ENCODE measurements at regions not wholly inside any gene's neighbourhood (a gene's known extent, or its start where the extent isn't known, plus 50 kb on each side); places are given as distances from the start of the nearest gene placed in this dataset.

DNA sequence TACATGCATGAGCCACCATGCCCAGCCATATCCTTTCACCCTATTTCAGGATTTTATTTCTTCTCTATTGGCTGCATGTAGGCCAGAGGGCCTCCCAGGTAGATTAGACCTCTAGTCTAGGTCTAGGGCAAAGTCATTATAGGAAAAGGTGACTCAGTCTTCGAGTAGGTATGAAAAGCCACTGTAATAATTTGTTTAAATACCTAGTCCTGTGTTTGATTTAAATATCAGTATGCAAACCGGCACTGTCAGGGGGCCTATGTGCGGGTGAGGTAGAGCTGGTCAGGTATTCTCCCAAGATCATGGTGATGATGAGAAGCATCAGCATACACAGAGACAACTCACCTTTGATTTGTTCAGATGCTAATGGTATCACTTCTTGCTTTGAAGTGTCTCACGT lies 101.4 kb upstream of the UMPS start:
- no TSS peak for BruUV-seq (replicated peaks)
- H3K4me3 ChIP-seq (replicated peaks in 1 of 3; ENCODE audit: insufficient read depth in 1 of 3, low read depth in 2 of 3, low read length in 3 of 3), result no peak overlapping the region
- no peak for DNase-seq (ENCODE audit: low spot score)
- FAIRE-seq, result no peak
- ChIA-PET POLR2A (interaction anchor here (1.2 kb wide), 1 partner anchor 44 kb away, joined by 3 read pairs; no protein-coding TSS in a partner anchor), CTCF (ENCODE audit: low intra/inter-chr PET ratio, low total read pairs) (no interaction called here)
- H3K36me3 ChIP-seq (replicated peaks in 1 of 2; ENCODE audit: control insufficient read depth in 1 of 2, insufficient read depth in 2 of 2, low read length in 2 of 2), result peaks cover 1 to 13% of the 10 kb centered on the region in 2 experiments; a peak in 3 of 5 replicates
- H3K79me2 ChIP-seq (ENCODE audit: insufficient read depth, low read length), result no peaks in the 10 kb centered on the region
- 83% methylated on average over 4 of the region's 4 CpGs for WGBS (ENCODE audit: low lambda C conversion rate)
- H3K27me3 ChIP-seq (ENCODE audit: control insufficient read depth in 1 of 2, insufficient read depth in 2 of 2, low read length in 2 of 2), result no peaks in the 10 kb centered on the region
- H3K27ac ChIP-seq (ENCODE audit: extremely low read length, insufficient read depth, low read length), result no peak overlapping the region
- no peak overlapping the region for H3K4me2 ChIP-seq (ENCODE audit: low read depth, low read length)
- no peaks in the 10 kb centered on the region for H3K9me3 ChIP-seq (ENCODE audit: low read length)
- TF ChIP-seq ASH2L (IDR thresholded peaks at IDR 0.05; ENCODE audit: insufficient read length, low read depth, low read length) (no peak), ARNT2 (CRISPR knock-in tag; IDR thresholded peaks at IDR 0.05; ENCODE audit: low read depth) (no peak), ZFP90 (CRISPR knock-in tag; IDR thresholded peaks at IDR 0.05; ENCODE audit: borderline replicate concordance) (no peak), ZFP82 (CRISPR knock-in tag; IDR thresholded peaks at IDR 0.05; ENCODE audit: borderline replicate concordance) (no peak), ZNF616 (CRISPR knock-in tag; IDR thresholded peaks at IDR 0.05; ENCODE audit: low read depth) (no peak), FOXM1 (CRISPR knock-in tag; IDR thresholded peaks at IDR 0.05) (no peak), ZBTB10 (CRISPR knock-in tag; IDR thresholded peaks at IDR 0.05; ENCODE audit: borderline replicate concordance) (no peak), HCFC1 (IDR thresholded peaks at IDR 0.05; ENCODE audit: low read depth, low read length) (no peak), MED1 (CRISPR knock-in tag; IDR thresholded peaks at IDR 0.05) (no peak), TARDBP (CRISPR knock-in tag; IDR thresholded peaks at IDR 0.05) (no peak), ONECUT2 (CRISPR knock-in tag; IDR thresholded peaks at IDR 0.05) (no peak), RORA (CRISPR knock-in tag; IDR thresholded peaks at IDR 0.05) (no peak), MTA3 (CRISPR knock-in tag; IDR thresholded peaks at IDR 0.05) (no peak), SP1 (IDR thresholded peaks at IDR 0.05) (no peak), SP1 (CRISPR knock-in tag; IDR thresholded peaks at IDR 0.05) (no peak)
- TF ChIP-seq, protein P1, sequence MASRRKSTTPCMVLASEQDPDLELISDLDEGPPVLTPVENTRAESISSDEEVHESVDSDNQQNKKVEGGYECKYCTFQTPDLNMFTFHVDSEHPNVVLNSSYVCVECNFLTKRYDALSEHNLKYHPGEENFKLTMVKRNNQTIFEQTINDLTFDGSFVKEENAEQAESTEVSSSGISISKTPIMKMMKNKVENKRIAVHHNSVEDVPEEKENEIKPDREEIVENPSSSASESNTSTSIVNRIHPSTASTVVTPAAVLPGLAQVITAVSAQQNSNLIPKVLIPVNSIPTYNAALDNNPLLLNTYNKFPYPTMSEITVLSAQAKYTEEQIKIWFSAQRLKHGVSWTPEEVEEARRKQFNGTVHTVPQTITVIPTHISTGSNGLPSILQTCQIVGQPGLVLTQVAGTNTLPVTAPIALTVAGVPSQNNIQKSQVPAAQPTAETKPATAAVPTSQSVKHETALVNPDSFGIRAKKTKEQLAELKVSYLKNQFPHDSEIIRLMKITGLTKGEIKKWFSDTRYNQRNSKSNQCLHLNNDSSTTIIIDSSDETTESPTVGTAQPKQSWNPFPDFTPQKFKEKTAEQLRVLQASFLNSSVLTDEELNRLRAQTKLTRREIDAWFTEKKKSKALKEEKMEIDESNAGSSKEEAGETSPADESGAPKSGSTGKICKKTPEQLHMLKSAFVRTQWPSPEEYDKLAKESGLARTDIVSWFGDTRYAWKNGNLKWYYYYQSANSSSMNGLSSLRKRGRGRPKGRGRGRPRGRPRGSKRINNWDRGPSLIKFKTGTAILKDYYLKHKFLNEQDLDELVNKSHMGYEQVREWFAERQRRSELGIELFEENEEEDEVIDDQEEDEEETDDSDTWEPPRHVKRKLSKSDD (CRISPR knock-in tag; IDR thresholded peaks at IDR 0.05; ENCODE audit: low read depth), result no peak
- TF ChIP-seq, protein P2, sequence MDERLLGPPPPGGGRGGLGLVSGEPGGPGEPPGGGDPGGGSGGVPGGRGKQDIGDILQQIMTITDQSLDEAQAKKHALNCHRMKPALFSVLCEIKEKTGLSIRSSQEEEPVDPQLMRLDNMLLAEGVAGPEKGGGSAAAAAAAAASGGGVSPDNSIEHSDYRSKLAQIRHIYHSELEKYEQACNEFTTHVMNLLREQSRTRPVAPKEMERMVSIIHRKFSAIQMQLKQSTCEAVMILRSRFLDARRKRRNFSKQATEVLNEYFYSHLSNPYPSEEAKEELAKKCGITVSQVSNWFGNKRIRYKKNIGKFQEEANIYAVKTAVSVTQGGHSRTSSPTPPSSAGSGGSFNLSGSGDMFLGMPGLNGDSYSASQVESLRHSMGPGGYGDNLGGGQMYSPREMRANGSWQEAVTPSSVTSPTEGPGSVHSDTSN (CRISPR knock-in tag; IDR thresholded peaks at IDR 0.05), result no peak
- intact Hi-C loops (cut with micrococcal nuclease; ENCODE audit: unreplicated experiment), result no loop called here
- H4K20me1 ChIP-seq (ENCODE audit: insufficient read depth, low read length), result no peaks in the 10 kb centered on the region
- H2AFZ ChIP-seq (ENCODE audit: low read length), result no peak overlapping the region
- peaks cover 48% of the 10 kb centered on the region for H3K4me1 ChIP-seq (ENCODE audit: insufficient read depth, low read length)
- in situ Hi-C loops (cut with HindIII; ENCODE audit: extremely low pct_ligation_motif_present, low pct_unique_long_range_greater_than_20kb), result no loop called here
- H3K9ac ChIP-seq (ENCODE audit: insufficient read depth, low read depth, low read length), result no peak overlapping the region
- ATAC-seq, result no peak

Measured in HepG2 (cell line).